ENCODE measurements at regions not wholly inside any gene's neighbourhood (a gene's known extent, or its start where the extent isn't known, plus 50 kb on each side); places are given as distances from the start of the nearest gene placed in this dataset.

DNA sequence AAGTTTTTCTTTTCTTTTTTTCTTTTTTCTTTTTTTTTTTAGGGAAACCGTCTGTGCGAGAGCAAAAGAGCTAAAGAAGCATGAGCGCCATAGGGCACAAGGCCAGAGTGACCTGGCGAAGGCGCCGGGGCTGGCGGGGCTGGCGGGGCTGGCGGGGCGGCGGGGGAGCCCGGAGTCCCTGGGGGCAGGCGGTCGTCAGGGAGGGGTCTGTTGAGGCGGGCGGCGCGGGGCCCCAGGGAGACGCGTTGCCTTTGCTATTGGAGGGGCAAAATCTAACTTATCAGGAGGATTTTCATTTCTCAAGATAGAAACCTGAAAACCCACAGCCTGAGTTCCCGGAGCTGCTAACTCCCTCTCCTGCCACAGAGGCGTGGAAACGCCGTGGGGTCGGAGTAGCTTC, 135.6 kb upstream of the SMAD1 start:
- Mint-ChIP-seq H3K4me3 (no peak overlapping the region), H3K27me3 (ENCODE audit: low read depth) (no peaks in the 10 kb centered on the region), H3K36me3 (ENCODE audit: low read depth) (no peaks in the 10 kb centered on the region), H3K9me3 (no peaks in the 10 kb centered on the region), H3K4me1 (peaks cover 43% of the 10 kb centered on the region), H3K27ac (no peak overlapping the region)
- TF ChIP-seq, protein P1, sequence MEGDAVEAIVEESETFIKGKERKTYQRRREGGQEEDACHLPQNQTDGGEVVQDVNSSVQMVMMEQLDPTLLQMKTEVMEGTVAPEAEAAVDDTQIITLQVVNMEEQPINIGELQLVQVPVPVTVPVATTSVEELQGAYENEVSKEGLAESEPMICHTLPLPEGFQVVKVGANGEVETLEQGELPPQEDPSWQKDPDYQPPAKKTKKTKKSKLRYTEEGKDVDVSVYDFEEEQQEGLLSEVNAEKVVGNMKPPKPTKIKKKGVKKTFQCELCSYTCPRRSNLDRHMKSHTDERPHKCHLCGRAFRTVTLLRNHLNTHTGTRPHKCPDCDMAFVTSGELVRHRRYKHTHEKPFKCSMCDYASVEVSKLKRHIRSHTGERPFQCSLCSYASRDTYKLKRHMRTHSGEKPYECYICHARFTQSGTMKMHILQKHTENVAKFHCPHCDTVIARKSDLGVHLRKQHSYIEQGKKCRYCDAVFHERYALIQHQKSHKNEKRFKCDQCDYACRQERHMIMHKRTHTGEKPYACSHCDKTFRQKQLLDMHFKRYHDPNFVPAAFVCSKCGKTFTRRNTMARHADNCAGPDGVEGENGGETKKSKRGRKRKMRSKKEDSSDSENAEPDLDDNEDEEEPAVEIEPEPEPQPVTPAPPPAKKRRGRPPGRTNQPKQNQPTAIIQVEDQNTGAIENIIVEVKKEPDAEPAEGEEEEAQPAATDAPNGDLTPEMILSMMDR (IDR thresholded peaks at IDR 0.05; ENCODE audit: unreplicated experiment in 3 of 3): no peak

DNA sequence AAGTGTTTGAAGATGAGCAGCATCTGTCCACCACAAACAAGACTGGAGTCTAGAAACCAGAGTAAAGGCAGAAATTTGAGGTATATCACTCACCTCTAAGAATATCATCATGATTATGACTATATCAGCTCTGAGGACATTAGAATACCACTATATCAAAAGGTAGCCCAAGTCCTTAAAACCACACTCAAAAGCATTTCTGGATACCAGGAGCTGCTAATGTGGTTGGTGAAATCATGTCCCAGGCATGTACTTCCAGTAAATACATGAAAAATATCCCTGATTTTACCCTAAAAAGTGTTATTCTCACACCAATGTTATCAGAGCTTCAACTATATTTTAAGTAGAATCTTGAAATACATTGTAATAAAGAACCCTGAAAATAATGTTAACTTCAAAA, 136.3 kb upstream of the SMAD1 start:
- no peak overlapping the region for H3K27ac Mint-ChIP-seq
- peaks cover 45% of the 10 kb centered on the region for H3K4me1 Mint-ChIP-seq
- no peaks in the 10 kb centered on the region for H3K27me3 Mint-ChIP-seq (ENCODE audit: low read depth)
- TF ChIP-seq, protein P1 (IDR thresholded peaks at IDR 0.05; ENCODE audit: unreplicated experiment in 3 of 3): no peak
- H3K36me3 Mint-ChIP-seq (ENCODE audit: low read depth): no peaks in the 10 kb centered on the region
- no peak overlapping the region for H3K4me3 Mint-ChIP-seq
- H3K9me3 Mint-ChIP-seq: no peaks in the 10 kb centered on the region

- Mint-ChIP-seq H3K9me3 (no peaks in the 10 kb centered on the region), H3K4me3 (no peak overlapping the region), H3K27me3 (ENCODE audit: low read depth) (no peaks in the 10 kb centered on the region), H3K27ac (peak overlapping the region in 1 of 3 experiments; percentile 12), H3K4me1 (peaks cover 44% of the 10 kb centered on the region), H3K36me3 (ENCODE audit: low read depth) (no peaks in the 10 kb centered on the region)
- TF ChIP-seq, protein P1 (IDR thresholded peaks at IDR 0.05; ENCODE audit: unreplicated experiment in 3 of 3): no peak
Observed at GRCh38 chr4:145341381-145341780, 140.3 kb upstream of the SMAD1 start.

DNA sequence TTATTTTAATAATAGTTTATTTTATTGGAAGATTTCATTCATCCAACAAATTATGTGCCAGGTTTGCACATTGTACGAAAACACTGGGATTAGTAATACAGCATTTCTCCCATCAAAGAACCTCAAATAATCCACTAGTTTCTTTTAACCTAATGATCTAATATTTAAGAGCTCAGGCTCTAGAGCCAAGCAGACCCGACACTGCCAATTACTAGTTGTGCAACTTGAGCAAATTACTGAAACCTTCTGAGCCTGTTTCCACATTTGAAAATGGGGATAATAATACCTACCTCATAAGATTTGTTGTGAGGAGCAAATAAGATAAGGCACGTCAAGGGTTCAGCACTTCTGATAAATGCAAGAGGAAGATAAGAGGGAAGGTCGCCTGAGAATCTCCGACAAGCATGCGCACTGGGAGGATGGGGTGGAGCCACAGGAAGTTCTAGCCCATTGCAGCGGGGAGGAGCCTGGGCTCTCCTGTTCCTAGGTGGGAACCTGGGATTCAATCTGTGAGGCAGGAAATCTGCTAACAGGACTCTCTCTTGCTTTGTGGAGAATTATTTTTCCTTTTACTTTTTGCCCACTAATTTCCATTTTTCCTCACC, 141.5 kb upstream of the SMAD1 start:
- Mint-ChIP-seq H3K4me1 (peaks cover 44% of the 10 kb centered on the region), H3K36me3 (ENCODE audit: low read depth) (no peaks in the 10 kb centered on the region), H3K27ac (no peak overlapping the region), H3K4me3 (no peak overlapping the region), H3K9me3 (no peaks in the 10 kb centered on the region), H3K27me3 (ENCODE audit: low read depth) (no peaks in the 10 kb centered on the region)
- TF ChIP-seq, protein P1 (IDR thresholded peaks at IDR 0.05; ENCODE audit: unreplicated experiment in 3 of 3): no peak

DNA sequence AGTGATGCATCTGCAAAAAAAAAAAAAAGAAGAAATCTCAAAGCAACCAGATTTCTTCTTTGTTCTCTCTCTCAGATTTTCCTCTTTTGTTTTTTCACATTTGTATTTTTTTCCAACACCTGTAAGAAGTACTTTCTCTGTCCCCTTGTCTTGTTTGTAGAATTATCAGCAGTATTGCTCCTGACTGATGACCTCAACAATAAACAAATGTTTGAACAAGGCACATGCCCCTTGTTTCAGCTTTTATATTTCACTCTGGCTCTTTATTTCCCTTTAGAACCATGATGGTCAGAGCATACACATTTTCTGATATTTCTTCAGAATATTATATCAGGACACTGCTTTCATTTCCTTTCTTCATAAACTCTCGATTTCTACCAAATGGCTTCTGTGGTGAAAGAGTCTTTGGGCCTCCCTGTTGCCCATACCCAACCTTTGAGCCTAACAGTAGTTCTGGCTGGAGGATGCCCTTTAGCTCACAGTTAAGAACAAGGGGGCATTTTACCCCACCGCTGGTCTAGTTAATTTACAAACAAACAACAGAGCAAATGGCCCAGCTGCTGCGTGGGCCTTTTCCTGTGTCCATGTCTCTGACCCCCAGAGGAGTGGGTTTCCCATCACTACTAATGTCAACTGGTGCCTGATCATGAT, 142.5 kb upstream of the SMAD1 start:
- Mint-ChIP-seq H3K4me1 (peaks cover 43% of the 10 kb centered on the region), H3K9me3 (no peaks in the 10 kb centered on the region), H3K4me3 (no peak overlapping the region), H3K36me3 (ENCODE audit: low read depth) (no peaks in the 10 kb centered on the region), H3K27me3 (ENCODE audit: low read depth) (no peaks in the 10 kb centered on the region), H3K27ac (peak overlapping the region; percentile 29 to 61 (median 39))
- TF ChIP-seq, protein P1 (IDR thresholded peaks at IDR 0.05; ENCODE audit: unreplicated experiment in 3 of 3): no peak

DNA sequence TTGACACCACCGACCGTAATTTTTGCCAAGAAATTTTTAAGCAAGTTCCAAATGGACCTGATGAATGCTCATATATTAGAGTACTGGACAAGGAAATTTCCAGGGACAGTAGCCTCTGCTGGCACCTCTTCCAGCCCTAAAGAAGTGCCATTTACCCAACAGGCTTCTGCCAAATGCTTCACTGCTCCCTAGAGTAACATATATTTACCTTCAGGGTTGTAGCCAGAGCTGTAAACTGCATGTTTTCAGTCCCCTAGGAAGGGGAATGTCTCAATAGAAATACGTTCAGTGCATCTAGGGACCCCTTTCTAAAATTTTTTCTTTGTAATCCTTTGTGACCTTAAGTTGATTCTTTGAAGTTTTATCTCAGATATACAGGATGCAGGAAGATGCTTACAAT, 143.1 kb upstream of the SMAD1 start:
- H3K27me3 Mint-ChIP-seq (ENCODE audit: low read depth): no peaks in the 10 kb centered on the region
- H3K27ac Mint-ChIP-seq: peak overlapping the region; percentile 29 to 61 (median 39)
- H3K4me3 Mint-ChIP-seq: no peak overlapping the region
- H3K4me1 Mint-ChIP-seq: peaks cover 37% of the 10 kb centered on the region
- no peaks in the 10 kb centered on the region for H3K36me3 Mint-ChIP-seq (ENCODE audit: low read depth)
- TF ChIP-seq, protein P1 (IDR thresholded peaks at IDR 0.05; ENCODE audit: unreplicated experiment in 3 of 3): no peak
- no peaks in the 10 kb centered on the region for H3K9me3 Mint-ChIP-seq
